WTC11 (cell line): ENCODE measurements at regions not wholly inside any gene's neighbourhood (a gene's known extent, or its start where the extent isn't known, plus 50 kb on each side); places are given as distances from the start of the nearest gene placed in this dataset.
"Not testable (repeated sequence)": the region's sequence is repeated elsewhere in the genome, so short reads cannot be mapped to it uniquely, and the experiment has no call there.

Experiments
- ATAC-seq: fragments of 200-7000 bp; cut with Tn5 transposase; 2 replicates; pipeline ENCODE4 v1.10.0; 2021; ENCODE audit warnings: mild to moderate bottlenecking, moderate library complexity
- CTCF ChIA-PET: fragments of 300-600 bp; sonication (Branson Sonifier 250); formaldehyde crosslinking; loops from one replicate; lab custom pipeline; 2021; ENCODE audit warnings: antibody characterized with exemption; lab: Charles Lee
- POLR2A ChIA-PET: fragments of 350-600 bp; sonication (Branson Sonifier 250); formaldehyde crosslinking; loops from one replicate; lab custom pipeline; 2021; ENCODE audit warnings: antibody characterized with exemption; lab: Charles Lee
- DNase-seq: peaks from one replicate; pipeline ENCODE4 v3.0.0; 2021; ENCODE audit warnings: low spot score
- H3K27ac Mint-ChIP-seq: 2 replicates; pipeline ENCODE4 v1.8.0; 2021; ENCODE audit warnings: mixed read lengths
- H3K27me3 Mint-ChIP-seq: 2 replicates; pipeline ENCODE4 v1.8.0; 2021; ENCODE audit warnings: low read depth, mild to moderate bottlenecking, moderate library complexity, mixed read lengths
- H3K36me3 Mint-ChIP-seq: 2 replicates; pipeline ENCODE4 v1.8.0; 2021; ENCODE audit warnings: mixed read lengths
- H3K4me1 Mint-ChIP-seq: 2 replicates; pipeline ENCODE4 v1.8.0; 2022; ENCODE audit warnings: mixed read lengths
- H3K4me3 Mint-ChIP-seq: 2 replicates; pipeline ENCODE4 v1.8.0; 2021; ENCODE audit warnings: mild to moderate bottlenecking, moderate library complexity, mixed read lengths
- H3K9me3 Mint-ChIP-seq: 2 replicates; pipeline ENCODE4 v1.8.0; 2021; ENCODE audit warnings: mixed read lengths
- AR ChIP-seq: fragments of 250-450 bp; sonication (Bioruptor Pico); IDR thresholded peaks from 2 replicates; pipeline ENCODE4 v1.9.0; 2021; ENCODE audit warnings: mild to moderate bottlenecking
- ATF2 ChIP-seq: sonication (generic); formaldehyde crosslinking; IDR thresholded peaks from 2 replicates; pipeline ENCODE4 v1.8.1; 2022; ENCODE audit warnings: low read depth, missing genetic modification reagents, borderline replicate concordance
- CBFB ChIP-seq: sonication (generic); formaldehyde crosslinking; IDR thresholded peaks from 2 replicates; pipeline ENCODE4 v1.8.1; 2022; ENCODE audit warnings: mild to moderate bottlenecking, low read depth, missing genetic modification reagents
- CREM ChIP-seq: sonication (generic); formaldehyde crosslinking; IDR thresholded peaks from 2 replicates; pipeline ENCODE4 v1.8.1; 2022; ENCODE audit warnings: mild to moderate bottlenecking, missing genetic modification reagents, moderate library complexity
- ELF4 ChIP-seq: sonication (generic); formaldehyde crosslinking; IDR thresholded peaks from 2 replicates; pipeline ENCODE4 v1.8.1; 2022; ENCODE audit warnings: low read depth, mild to moderate bottlenecking, moderate library complexity, missing genetic modification reagents
- ETV6 ChIP-seq: sonication (generic); formaldehyde crosslinking; IDR thresholded peaks from 2 replicates; pipeline ENCODE4 v1.8.1; 2022; ENCODE audit warnings: mild to moderate bottlenecking, missing genetic modification reagents
- FOXJ3 ChIP-seq: sonication (generic); formaldehyde crosslinking; IDR thresholded peaks from 2 replicates; pipeline ENCODE4 v1.9.0; 2021; ENCODE audit warnings: missing genetic modification reagents, mild to moderate bottlenecking, borderline replicate concordance
- FOXP1 ChIP-seq: sonication (generic); formaldehyde crosslinking; IDR thresholded peaks from 2 replicates; pipeline ENCODE4 v1.8.0; 2022; ENCODE audit warnings: missing genetic modification reagents, mild to moderate bottlenecking, moderate library complexity, borderline replicate concordance
- GRHL2 ChIP-seq: fragments of 250-450 bp; sonication (Bioruptor Pico); IDR thresholded peaks from 2 replicates; pipeline ENCODE4 v1.8.0; 2022; ENCODE audit warnings: mild to moderate bottlenecking, moderate library complexity; ENCODE audit not compliant: insufficient replicate concordance, severe bottlenecking
- HMGA2 ChIP-seq: fragments of 250-450 bp; sonication (Bioruptor Pico); IDR thresholded peaks from 2 replicates; pipeline ENCODE4 v1.4.0; 2021; ENCODE audit warnings: mild to moderate bottlenecking, moderate library complexity
- JAZF1 ChIP-seq: fragments of 250-450 bp; sonication (Bioruptor Pico); IDR thresholded peaks from 2 replicates; pipeline ENCODE4 v1.9.0; 2021; ENCODE audit warnings: moderate library complexity, mild to moderate bottlenecking, inconsistent platforms
- NR1H2 ChIP-seq: sonication (generic); formaldehyde crosslinking; IDR thresholded peaks from 2 replicates; pipeline ENCODE4 v1.9.0; 2021; ENCODE audit warnings: mild to moderate bottlenecking, moderate library complexity, missing genetic modification reagents
- TEAD1 ChIP-seq: sonication (generic); formaldehyde crosslinking; IDR thresholded peaks from 2 replicates; pipeline ENCODE4 v1.8.0; 2022; ENCODE audit warnings: mild to moderate bottlenecking, missing genetic modification reagents
- USF2 ChIP-seq: sonication (generic); formaldehyde crosslinking; IDR thresholded peaks from 2 replicates; pipeline ENCODE4 v1.8.1; 2023; ENCODE audit warnings: mild to moderate bottlenecking, missing genetic modification reagents, moderate library complexity
- ZBTB43 ChIP-seq: sonication (generic); formaldehyde crosslinking; IDR thresholded peaks from 2 replicates; pipeline ENCODE4 v1.8.1; 2023; ENCODE audit warnings: mild to moderate bottlenecking, missing genetic modification reagents
- ZNF317 ChIP-seq: sonication (generic); formaldehyde crosslinking; IDR thresholded peaks from 2 replicates; pipeline ENCODE4 v1.8.1; 2023; ENCODE audit warnings: low read depth, mild to moderate bottlenecking, moderate library complexity, missing genetic modification reagents, borderline replicate concordance
- ZNF425 ChIP-seq: fragments of 250-450 bp; sonication (Bioruptor Pico); conservative IDR thresholded peaks from 2 replicates; pipeline ENCODE4 v1.9.0; 2021; ENCODE audit warnings: mild to moderate bottlenecking
- TF ChIP-seq, protein P1 (sequence below): sonication (generic); formaldehyde crosslinking; IDR thresholded peaks from 2 replicates; pipeline ENCODE4 v1.8.1; 2022; ENCODE audit warnings: mild to moderate bottlenecking, missing genetic modification reagents, moderate library complexity, borderline replicate concordance
- TF ChIP-seq, protein P2 (sequence below): sonication (generic); formaldehyde crosslinking; IDR thresholded peaks from 2 replicates; pipeline ENCODE4 v1.8.0; 2022; ENCODE audit warnings: missing genetic modification reagents

DNA sequence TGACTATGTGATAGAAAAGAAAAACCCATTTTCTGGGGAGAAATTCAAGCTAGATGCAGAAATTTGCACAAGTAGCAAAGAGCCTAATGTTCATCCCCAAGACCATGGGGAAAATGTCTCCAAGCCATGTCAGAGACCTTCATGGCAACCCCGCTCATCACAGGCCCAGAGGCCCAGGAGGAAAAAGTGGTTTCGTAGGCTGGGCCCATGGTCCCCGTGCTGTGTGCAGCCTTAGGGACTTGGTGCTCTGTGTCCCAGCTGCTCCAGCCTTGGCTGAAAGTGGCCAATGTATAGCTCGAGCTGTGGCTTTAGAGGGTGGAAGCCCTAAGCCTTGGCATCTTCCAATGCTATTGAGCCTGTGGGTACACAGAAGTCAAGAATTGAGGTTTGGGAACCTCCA lies 711.2 kb upstream of the ZNF608 start (continued):
- TF ChIP-seq CREM (CRISPR knock-in tag) = no peak
- TF ChIP-seq, protein P1, sequence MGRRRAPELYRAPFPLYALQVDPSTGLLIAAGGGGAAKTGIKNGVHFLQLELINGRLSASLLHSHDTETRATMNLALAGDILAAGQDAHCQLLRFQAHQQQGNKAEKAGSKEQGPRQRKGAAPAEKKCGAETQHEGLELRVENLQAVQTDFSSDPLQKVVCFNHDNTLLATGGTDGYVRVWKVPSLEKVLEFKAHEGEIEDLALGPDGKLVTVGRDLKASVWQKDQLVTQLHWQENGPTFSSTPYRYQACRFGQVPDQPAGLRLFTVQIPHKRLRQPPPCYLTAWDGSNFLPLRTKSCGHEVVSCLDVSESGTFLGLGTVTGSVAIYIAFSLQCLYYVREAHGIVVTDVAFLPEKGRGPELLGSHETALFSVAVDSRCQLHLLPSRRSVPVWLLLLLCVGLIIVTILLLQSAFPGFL = no peak
- TF ChIP-seq USF2 (CRISPR knock-in tag) = no peak
- TF ChIP-seq ELF4 = no peak
- no peak for TF ChIP-seq ETV6
- TF ChIP-seq HMGA2 (CRISPR knock-in tag) = no peak
- TF ChIP-seq ZNF317 (CRISPR knock-in tag) = no peak
- TF ChIP-seq GRHL2 (CRISPR knock-in tag) = no peak
- no peak for TF ChIP-seq ZNF425
- TF ChIP-seq AR (CRISPR knock-in tag) = no peak

- H3K27me3 Mint-ChIP-seq, H3K4me3 Mint-ChIP-seq, CTCF ChIA-PET, DNase-seq, POLR2A ChIA-PET, ATAC-seq, H3K27ac Mint-ChIP-seq, H3K4me1 Mint-ChIP-seq: not testable (repeated sequence)
- Mint-ChIP-seq H3K9me3 (peaks cover 32% of the 10 kb centered on the region), H3K36me3 (peaks cover 20% of the 10 kb centered on the region)
Observed at GRCh38 chr5:125458949-125459348, 712.5 kb upstream of the ZNF608 start.

DNA sequence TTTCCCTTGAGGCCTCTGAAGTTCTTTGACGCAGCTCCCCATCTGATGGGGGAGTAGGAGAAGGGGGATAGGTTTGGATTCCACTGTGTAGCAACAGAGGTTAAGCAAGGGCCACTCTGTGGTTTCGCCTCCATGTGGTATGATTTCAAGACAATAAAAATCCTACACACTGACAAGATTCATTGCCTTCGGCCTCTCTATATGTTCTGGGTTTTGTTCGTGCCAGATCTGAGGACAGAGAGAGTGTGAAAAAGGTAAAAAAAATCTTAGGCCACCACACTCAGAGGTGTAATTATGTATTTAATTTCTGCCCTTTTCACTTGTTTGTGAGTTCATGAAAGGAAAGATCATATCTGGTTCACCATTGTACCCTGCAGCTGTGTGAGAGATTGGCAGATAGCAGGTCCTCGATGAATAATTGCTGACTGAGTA lies 715.2 kb upstream of the ZNF608 start:
- ChIA-PET POLR2A (no interaction called here), CTCF (no interaction called here)
- Mint-ChIP-seq H3K9me3 (peaks cover 28% of the 10 kb centered on the region), H3K27ac (no peak overlapping the region), H3K4me3 (no peak overlapping the region), H3K36me3 (peaks cover 14% of the 10 kb centered on the region), H3K27me3 (0 out of 2 replicates have a peak, but pooled peaks cover 3% of the 10 kb centered on the region), H3K4me1 (no peaks in the 10 kb centered on the region; the same call in 1 of the 2 replicates)
- ATAC-seq (no peak), DNase-seq (no peak)
- TF ChIP-seq FOXJ3 (CRISPR knock-in tag) = no peak
- TF ChIP-seq ETV6 = no peak
- TF ChIP-seq CBFB (CRISPR knock-in tag) = no peak
- TF ChIP-seq ATF2 (CRISPR knock-in tag) = no peak
- no peak for TF ChIP-seq FOXP1 (CRISPR knock-in tag)
- TF ChIP-seq TEAD1 (CRISPR knock-in tag) = no peak
- TF ChIP-seq USF2 (CRISPR knock-in tag) = no peak
- TF ChIP-seq JAZF1 (CRISPR knock-in tag) = no peak
- TF ChIP-seq, protein P2, sequence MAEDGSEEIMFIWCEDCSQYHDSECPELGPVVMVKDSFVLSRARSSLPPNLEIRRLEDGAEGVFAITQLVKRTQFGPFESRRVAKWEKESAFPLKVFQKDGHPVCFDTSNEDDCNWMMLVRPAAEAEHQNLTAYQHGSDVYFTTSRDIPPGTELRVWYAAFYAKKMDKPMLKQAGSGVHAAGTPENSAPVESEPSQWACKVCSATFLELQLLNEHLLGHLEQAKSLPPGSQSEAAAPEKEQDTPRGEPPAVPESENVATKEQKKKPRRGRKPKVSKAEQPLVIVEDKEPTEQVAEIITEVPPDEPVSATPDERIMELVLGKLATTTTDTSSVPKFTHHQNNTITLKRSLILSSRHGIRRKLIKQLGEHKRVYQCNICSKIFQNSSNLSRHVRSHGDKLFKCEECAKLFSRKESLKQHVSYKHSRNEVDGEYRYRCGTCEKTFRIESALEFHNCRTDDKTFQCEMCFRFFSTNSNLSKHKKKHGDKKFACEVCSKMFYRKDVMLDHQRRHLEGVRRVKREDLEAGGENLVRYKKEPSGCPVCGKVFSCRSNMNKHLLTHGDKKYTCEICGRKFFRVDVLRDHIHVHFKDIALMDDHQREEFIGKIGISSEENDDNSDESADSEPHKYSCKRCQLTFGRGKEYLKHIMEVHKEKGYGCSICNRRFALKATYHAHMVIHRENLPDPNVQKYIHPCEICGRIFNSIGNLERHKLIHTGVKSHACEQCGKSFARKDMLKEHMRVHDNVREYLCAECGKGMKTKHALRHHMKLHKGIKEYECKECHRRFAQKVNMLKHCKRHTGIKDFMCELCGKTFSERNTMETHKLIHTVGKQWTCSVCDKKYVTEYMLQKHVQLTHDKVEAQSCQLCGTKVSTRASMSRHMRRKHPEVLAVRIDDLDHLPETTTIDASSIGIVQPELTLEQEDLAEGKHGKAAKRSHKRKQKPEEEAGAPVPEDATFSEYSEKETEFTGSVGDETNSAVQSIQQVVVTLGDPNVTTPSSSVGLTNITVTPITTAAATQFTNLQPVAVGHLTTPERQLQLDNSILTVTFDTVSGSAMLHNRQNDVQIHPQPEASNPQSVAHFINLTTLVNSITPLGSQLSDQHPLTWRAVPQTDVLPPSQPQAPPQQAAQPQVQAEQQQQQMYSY (CRISPR knock-in tag) = no peak
- no peak for TF ChIP-seq ZBTB43 (CRISPR knock-in tag)
- TF ChIP-seq NR1H2 (CRISPR knock-in tag) = no peak
